ENCODE measurements at regions not wholly inside any gene's neighbourhood (a gene's known extent, or its start where the extent isn't known, plus 50 kb on each side); places are given as distances from the start of the nearest gene placed in this dataset.

DNA sequence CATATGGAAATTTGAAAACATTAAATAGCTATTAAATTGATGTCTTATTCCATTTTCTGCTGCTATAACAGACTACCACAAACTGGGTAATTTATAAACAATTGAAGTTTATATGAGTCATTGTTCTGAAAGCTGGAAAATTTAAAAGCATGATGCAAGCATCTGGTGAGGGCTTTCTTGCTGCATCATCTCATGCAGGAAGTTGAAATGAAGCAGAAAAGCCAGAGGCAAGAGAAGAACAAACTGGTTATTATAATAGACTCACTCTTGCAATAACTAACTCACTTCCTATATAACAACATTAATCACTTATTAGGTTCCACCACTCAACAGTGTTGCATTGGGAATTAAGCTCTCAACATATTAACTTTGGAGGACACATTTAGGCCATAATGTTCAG, 1277.4 kb downstream of the LRFN5 start:
- Mint-ChIP-seq H3K4me3 (ENCODE audit: unreplicated experiment) (no peak overlapping the region), H3K27ac (ENCODE audit: unreplicated experiment) (no peak overlapping the region), H3K4me1 (ENCODE audit: low read depth, unreplicated experiment) (no peaks in the 10 kb centered on the region), H3K9me3 (ENCODE audit: unreplicated experiment) (no peaks in the 10 kb centered on the region), H3K36me3 (ENCODE audit: unreplicated experiment) (no peaks in the 10 kb centered on the region), H3K27me3 (ENCODE audit: unreplicated experiment) (no peaks in the 10 kb centered on the region)
- DNase-seq = no peak
- TF ChIP-seq, protein P1, sequence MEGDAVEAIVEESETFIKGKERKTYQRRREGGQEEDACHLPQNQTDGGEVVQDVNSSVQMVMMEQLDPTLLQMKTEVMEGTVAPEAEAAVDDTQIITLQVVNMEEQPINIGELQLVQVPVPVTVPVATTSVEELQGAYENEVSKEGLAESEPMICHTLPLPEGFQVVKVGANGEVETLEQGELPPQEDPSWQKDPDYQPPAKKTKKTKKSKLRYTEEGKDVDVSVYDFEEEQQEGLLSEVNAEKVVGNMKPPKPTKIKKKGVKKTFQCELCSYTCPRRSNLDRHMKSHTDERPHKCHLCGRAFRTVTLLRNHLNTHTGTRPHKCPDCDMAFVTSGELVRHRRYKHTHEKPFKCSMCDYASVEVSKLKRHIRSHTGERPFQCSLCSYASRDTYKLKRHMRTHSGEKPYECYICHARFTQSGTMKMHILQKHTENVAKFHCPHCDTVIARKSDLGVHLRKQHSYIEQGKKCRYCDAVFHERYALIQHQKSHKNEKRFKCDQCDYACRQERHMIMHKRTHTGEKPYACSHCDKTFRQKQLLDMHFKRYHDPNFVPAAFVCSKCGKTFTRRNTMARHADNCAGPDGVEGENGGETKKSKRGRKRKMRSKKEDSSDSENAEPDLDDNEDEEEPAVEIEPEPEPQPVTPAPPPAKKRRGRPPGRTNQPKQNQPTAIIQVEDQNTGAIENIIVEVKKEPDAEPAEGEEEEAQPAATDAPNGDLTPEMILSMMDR (IDR thresholded peaks at IDR 0.05; ENCODE audit: partially characterized antibody, unreplicated experiment) = no peak

DNA sequence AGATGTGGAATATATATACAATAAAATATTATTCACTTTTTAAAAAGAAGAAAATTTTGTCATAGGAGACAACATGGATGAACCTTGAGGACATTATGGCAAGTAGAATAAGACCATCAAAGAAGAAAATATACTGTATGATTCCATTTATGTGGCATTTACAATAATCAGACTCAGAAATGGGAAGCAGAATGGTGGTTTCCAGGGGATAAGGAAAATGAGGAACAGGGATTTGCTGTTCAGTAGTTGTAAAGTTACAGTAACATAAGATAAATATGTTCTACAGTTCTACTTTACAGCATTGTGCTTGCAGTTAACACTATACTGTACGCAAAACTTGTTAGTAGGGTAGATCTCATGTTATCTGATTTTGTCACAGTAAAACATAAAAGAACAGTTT, 1271.0 kb downstream of the LRFN5 start:
- no peak for DNase-seq
- TF ChIP-seq, protein P1 (IDR thresholded peaks at IDR 0.05; ENCODE audit: partially characterized antibody, unreplicated experiment) = no peak
- H3K27ac Mint-ChIP-seq (ENCODE audit: unreplicated experiment) = no peak overlapping the region
- H3K4me1 Mint-ChIP-seq (ENCODE audit: low read depth, unreplicated experiment) = no peaks in the 10 kb centered on the region
- no peaks in the 10 kb centered on the region for H3K27me3 Mint-ChIP-seq (ENCODE audit: unreplicated experiment)
- H3K9me3 Mint-ChIP-seq (ENCODE audit: unreplicated experiment) = no peaks in the 10 kb centered on the region
- no peaks in the 10 kb centered on the region for H3K36me3 Mint-ChIP-seq (ENCODE audit: unreplicated experiment)
- no peak overlapping the region for H3K4me3 Mint-ChIP-seq (ENCODE audit: unreplicated experiment)

DNA sequence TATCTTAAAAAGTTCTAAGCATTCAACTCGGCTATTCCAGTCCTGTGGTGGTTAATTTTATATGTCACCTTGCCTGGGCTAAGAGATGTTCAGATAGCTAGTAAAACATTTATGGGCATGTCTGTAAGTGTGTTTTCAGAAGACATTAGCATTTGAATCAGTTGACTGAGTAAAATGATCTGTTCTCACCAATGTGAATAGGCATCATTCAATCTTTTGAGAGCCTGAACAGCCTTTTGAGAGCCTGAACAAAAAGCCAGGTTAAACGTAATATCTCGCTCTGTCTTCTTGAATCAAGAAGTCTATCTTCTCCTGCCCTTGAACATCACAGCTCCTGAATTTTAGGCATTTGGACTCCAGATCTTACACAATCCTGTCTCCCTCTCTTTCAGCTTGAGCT, 1266.1 kb downstream of the LRFN5 start:
- H3K4me1 Mint-ChIP-seq (ENCODE audit: low read depth, unreplicated experiment) = no peaks in the 10 kb centered on the region
- H3K27ac Mint-ChIP-seq (ENCODE audit: unreplicated experiment) = no peak overlapping the region
- no peak overlapping the region for H3K4me3 Mint-ChIP-seq (ENCODE audit: unreplicated experiment)
- no peaks in the 10 kb centered on the region for H3K27me3 Mint-ChIP-seq (ENCODE audit: unreplicated experiment)
- H3K9me3 Mint-ChIP-seq (ENCODE audit: unreplicated experiment) = no peaks in the 10 kb centered on the region
- no peaks in the 10 kb centered on the region for H3K36me3 Mint-ChIP-seq (ENCODE audit: unreplicated experiment)
- DNase-seq = no peak
- TF ChIP-seq, protein P1 (IDR thresholded peaks at IDR 0.05; ENCODE audit: partially characterized antibody, unreplicated experiment) = no peak

DNA sequence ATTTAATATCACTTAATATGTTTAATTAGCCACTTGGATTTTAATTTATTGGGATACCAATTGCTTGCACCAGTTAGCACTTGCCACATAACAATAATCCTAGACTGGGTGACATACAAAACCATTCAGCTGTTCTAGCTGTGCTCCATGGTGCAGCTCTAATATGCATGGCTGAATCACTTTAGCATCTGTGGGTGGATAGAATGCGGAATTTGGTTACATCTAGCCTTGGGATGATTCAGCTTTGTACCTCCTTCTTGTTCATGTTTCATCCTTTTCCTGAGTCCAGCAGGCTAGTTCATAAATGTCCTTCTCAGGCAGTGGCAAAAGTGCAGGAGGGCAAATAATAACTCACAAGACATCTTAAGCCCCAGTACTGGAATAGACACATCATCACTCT, 1263.0 kb downstream of the LRFN5 start:
- Mint-ChIP-seq H3K4me1 (ENCODE audit: low read depth, unreplicated experiment) (no peaks in the 10 kb centered on the region), H3K27ac (ENCODE audit: unreplicated experiment) (no peak overlapping the region), H3K27me3 (ENCODE audit: unreplicated experiment) (no peaks in the 10 kb centered on the region), H3K4me3 (ENCODE audit: unreplicated experiment) (no peak overlapping the region), H3K9me3 (ENCODE audit: unreplicated experiment) (no peaks in the 10 kb centered on the region), H3K36me3 (ENCODE audit: unreplicated experiment) (no peaks in the 10 kb centered on the region)
- no peak for DNase-seq
- TF ChIP-seq, protein P1 (IDR thresholded peaks at IDR 0.05; ENCODE audit: partially characterized antibody, unreplicated experiment) = no peak

DNA sequence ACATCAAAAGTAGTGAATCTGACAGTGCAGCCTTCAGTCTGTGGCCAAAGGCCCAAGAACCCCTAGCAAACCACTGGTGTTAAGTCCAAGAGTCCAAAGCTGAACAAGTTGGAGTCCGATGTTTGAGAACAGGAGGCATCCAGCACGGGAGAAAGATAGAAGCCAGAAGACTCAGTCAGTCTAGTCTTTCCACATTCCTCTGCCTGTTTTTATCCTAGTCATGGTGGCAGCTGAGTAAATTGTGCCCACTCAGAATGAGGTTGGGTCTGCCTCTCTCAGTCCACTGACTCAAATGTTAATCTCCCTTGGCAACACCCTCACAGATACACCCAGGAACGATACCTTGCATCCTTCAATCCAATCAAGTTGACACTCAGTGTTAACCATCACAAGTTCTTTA, 1255.4 kb downstream of the LRFN5 start:
- no peak for DNase-seq
- H3K4me3 Mint-ChIP-seq (ENCODE audit: unreplicated experiment) = no peak overlapping the region
- peaks cover 10% of the 10 kb centered on the region for H3K4me1 Mint-ChIP-seq (ENCODE audit: low read depth, unreplicated experiment)
- H3K27ac Mint-ChIP-seq (ENCODE audit: unreplicated experiment) = no peak overlapping the region
- TF ChIP-seq, protein P1 (IDR thresholded peaks at IDR 0.05; ENCODE audit: partially characterized antibody, unreplicated experiment) = no peak
- H3K27me3 Mint-ChIP-seq (ENCODE audit: unreplicated experiment) = no peaks in the 10 kb centered on the region
- no peaks in the 10 kb centered on the region for H3K9me3 Mint-ChIP-seq (ENCODE audit: unreplicated experiment)
- no peaks in the 10 kb centered on the region for H3K36me3 Mint-ChIP-seq (ENCODE audit: unreplicated experiment)
